Lower leg skin (tissue), 4 donors: ENCODE measurements at regions not wholly inside any gene's neighbourhood (a gene's known extent, or its start where the extent isn't known, plus 50 kb on each side); places are given as distances from the start of the nearest gene placed in this dataset.

Source experiments
- DNase-seq, 2 donors: peaks; one replicate each; pipeline ENCODE4 v3.0.0-alpha.2; 2019; ENCODE audit warnings: low spot score in 2 of 2
- H3K4me3 ChIP-seq: fragments of 200-600 bp; sonication (generic); 2 replicates; pipeline ENCODE4 v1.5.1; 2017; ENCODE audit warnings: mild to moderate bottlenecking, low read depth; ENCODE audit not compliant: poor library complexity, severe bottlenecking
- CTCF ChIP-seq, 3 donors: fragments of 450-650 bp; IDR thresholded peaks; one replicate each; pipeline ENCODE4 v1.5.1; 2016; ENCODE audit warnings: antibody characterized with exemption in 3 of 3, mild to moderate bottlenecking in 3 of 3, moderate library complexity in 2 of 3
- POLR2A ChIP-seq, 2 donors: fragments of 450-650 bp; IDR thresholded peaks; one replicate each; pipeline ENCODE4 v1.6.1; 2016 to 2017; ENCODE audit warnings: antibody characterized with exemption in 2 of 2, mild to moderate bottlenecking in 1 of 2, moderate library complexity in 1 of 2
- WGBS, 2 donors: methylation state at CpG; one replicate each; pipeline ENCODE4 v1.1.5; 2018; 5-methylcytosine and 5-hydroxymethylcytosine counted together
- intact Hi-C: fragments of 100-400 bp; cut with DNase I; formaldehyde crosslinking; loops from one replicate; pipeline ENCODE4 v1.15.0; 2023; ENCODE audit warnings: low total_unique reads

GRCh38 chr13:34853161-34853560 lies 88.9 kb upstream of the NBEA start:
- TF ChIP-seq CTCF (IDR thresholded peaks at IDR 0.05) (no peak), POLR2A (IDR thresholded peaks at IDR 0.05) (no peak)
- 75 to 80% methylated on average over 4 of the region's 4 CpGs for WGBS, 2 donors
- no peak for DNase-seq
- intact Hi-C loops, result no loop called here
- no peak overlapping the region for H3K4me3 ChIP-seq

GRCh38 chr13:34857558-34858325 lies 84.3 kb upstream of the NBEA start:
- no peak for TF ChIP-seq CTCF (IDR thresholded peaks at IDR 0.05)
- DNase-seq, result no peak
- H3K4me3 ChIP-seq, result no peak overlapping the region
- intact Hi-C loops, result no loop called here

- 86 to 89% methylated on average over 2 of the region's 2 CpGs for WGBS, 2 donors
- DNase-seq, result no peak
- H3K4me3 ChIP-seq, result no peak overlapping the region
- no peak for TF ChIP-seq POLR2A (IDR thresholded peaks at IDR 0.05)
- no peak for TF ChIP-seq CTCF (IDR thresholded peaks at IDR 0.05)
- intact Hi-C loops, result no loop called here
Observed at GRCh38 chr13:34862311-34862710, 79.8 kb upstream of the NBEA start.

GRCh38 chr13:34862716-34863115 lies 79.4 kb upstream of the NBEA start:
- 41 to 69% methylated on average over 3 of the region's 3 CpGs for WGBS, 2 donors

GRCh38 chr13:34863360-34864135 lies 78.5 kb upstream of the NBEA start:
- TF ChIP-seq CTCF (IDR thresholded peaks at IDR 0.05) (no peak), POLR2A (IDR thresholded peaks at IDR 0.05) (no peak)
- DNase-seq, result no peak
- WGBS, 2 donors, result 66 to 75% methylated on average over 4 of the region's 4 CpGs
- intact Hi-C loops, result no loop called here
- H3K4me3 ChIP-seq, result no peak overlapping the region

More at GRCh38 chr13:34862716-34863115, 79.4 kb upstream of the NBEA start:
- TF ChIP-seq CTCF (IDR thresholded peaks at IDR 0.05) (no peak), POLR2A (IDR thresholded peaks at IDR 0.05) (no peak)
- H3K4me3 ChIP-seq, result no peak overlapping the region
- no peak for DNase-seq
- intact Hi-C loops, result no loop called here
